Globus pallidus (tissue), 1 donor: ENCODE measurements at regions not wholly inside any gene's neighbourhood (a gene's known extent, or its start where the extent isn't known, plus 50 kb on each side); places are given as distances from the start of the nearest gene placed in this dataset.

Experiments used
- DNase-seq: peaks from one replicate; pipeline ENCODE4 v3.0.0-alpha.2; 2015; ENCODE audit warnings: low spot score

- DNase-seq = no peak
Observed at GRCh38 chr5:54366707-54367106, 56.3 kb upstream of the ARL15 start.

GRCh38 chr5:54363669-54364068, 53.3 kb upstream of the ARL15 start:
- no peak for DNase-seq

- no peak for DNase-seq
Observed at GRCh38 chr5:54362992-54363625, 52.7 kb upstream of the ARL15 start.

GRCh38 chr5:54362434-54362833, 52.1 kb upstream of the ARL15 start:
- no peak for DNase-seq

- no peak for DNase-seq
Observed at GRCh38 chr5:54361691-54362411, 51.5 kb upstream of the ARL15 start.

GRCh38 chr5:54360925-54361662, 50.7 kb upstream of the ARL15 start:
- no peak for DNase-seq
